Activated CD4-positive, alpha-beta T cell treated with anti-CD3 and anti-CD28 coated beads, Interleukin-2, amount 50 U/mL, for 24 hours (primary cell): ENCODE measurements at regions not wholly inside any gene's neighbourhood (a gene's known extent, or its start where the extent isn't known, plus 50 kb on each side); places are given as distances from the start of the nearest gene placed in this dataset.
A peak's percentile ranks its signal among the peaks of the same experiment; 100 is the strongest.
"Not testable (repeated sequence)": the region's sequence is repeated elsewhere in the genome, so short reads cannot be mapped to it uniquely, and the experiment has no call there.

ENCODE experiments used
- DNase-seq, 2 donors: peaks; one replicate each; pipeline ENCODE4 v3.0.0-alpha.2; 2020; ENCODE audit warnings: low read depth in 1 of 2, low spot score in 1 of 2

- DNase-seq: no peak
Observed at GRCh38 chr7:82701949-82702348, 258.4 kb upstream of the CACNA2D1 start.

GRCh38 chr7:82700741-82701140 lies 257.2 kb upstream of the CACNA2D1 start:
- DNase-seq: no peak

DNA sequence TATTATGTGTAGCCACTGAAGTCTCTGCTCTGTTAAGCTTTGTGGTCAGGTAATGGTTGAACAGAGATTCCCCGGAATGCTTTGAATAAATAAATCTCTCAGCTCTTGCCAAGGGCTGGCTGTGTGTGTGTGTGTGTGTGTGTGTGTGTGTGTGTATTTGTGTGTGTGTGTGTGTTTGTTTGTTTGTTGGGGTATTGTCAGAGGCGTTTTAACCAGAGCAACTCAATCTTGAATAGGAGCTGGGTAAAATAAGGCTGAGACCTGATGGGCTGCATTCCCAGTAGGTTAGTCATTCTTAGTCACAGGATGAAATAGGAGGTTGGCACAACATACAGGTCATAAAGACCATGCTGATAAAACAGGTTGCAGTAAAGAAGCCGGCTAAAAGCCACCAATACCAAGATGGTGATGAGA lies 256.2 kb upstream of the CACNA2D1 start:
- no peak for DNase-seq

- DNase-seq: no peak
Observed at GRCh38 chr7:82697897-82698296, 254.3 kb upstream of the CACNA2D1 start.

DNA sequence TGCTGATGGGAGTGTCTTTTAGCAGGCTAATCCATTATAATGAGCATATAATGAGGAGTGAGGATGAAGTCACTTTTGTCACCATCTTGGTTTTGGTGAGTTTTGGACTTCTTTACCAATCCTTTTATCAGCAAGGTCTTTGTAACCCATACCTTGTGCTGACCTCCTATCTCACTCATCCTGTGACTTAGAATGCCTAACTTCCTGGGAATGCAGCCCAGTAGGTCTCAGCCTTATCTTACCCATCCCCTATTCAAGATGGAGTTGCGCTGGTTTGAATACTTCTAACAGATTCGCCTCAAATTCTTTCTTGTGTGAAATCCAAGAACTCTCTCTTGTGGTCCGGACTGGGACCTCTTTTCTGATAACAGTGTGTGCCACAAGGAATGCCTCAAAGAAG lies 253.1 kb upstream of the CACNA2D1 start:
- DNase-seq: no peak

- DNase-seq: no peak
Observed at GRCh38 chr7:82694022-82694421, 250.4 kb upstream of the CACNA2D1 start.

GRCh38 chr7:82690929-82691328 lies 247.4 kb upstream of the CACNA2D1 start:
- no peak for DNase-seq

DNA sequence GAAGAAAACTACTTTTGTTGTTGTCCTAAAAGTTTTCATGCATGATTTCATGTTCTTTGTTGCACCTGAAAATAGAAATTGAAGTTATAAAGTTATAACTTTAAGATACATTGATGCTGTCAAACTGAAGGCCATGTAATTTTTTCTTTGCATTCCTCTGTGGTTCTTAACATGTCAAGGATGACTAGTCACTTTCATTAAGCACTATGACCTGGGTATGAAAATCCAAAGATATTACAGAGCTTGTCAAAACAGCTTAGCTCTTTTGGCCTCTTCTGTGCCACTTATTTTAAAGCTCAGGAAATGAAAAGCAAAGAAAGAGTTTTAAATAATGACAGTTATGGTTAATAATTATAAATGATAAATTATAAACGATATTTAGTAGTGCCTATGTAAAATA lies 241.6 kb upstream of the CACNA2D1 start:
- no peak for DNase-seq

DNA sequence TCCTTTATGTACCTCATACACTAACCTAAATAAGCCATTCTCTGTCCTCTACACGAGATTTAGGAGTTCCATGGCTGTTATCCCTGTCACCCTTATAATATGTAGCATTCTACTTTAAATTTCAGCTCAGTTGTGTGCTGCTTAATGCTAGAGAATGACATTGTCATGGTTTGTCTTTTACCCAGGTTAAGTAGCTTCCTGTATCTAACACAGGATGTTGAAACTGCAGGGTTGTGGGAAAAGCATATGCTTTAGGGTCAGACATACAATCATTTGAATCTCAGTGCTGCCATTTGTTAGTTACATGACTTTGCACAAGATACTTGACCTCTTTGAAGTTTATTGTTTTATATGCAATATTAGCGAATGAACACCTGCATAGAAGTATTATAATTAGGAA lies 235.1 kb upstream of the CACNA2D1 start:
- DNase-seq: no peak

- no peak for DNase-seq
Observed at GRCh38 chr7:82678259-82678658, 234.7 kb upstream of the CACNA2D1 start.

GRCh38 chr7:82677493-82677892 lies 233.9 kb upstream of the CACNA2D1 start:
- peak in 1 of 2 donors; percentile 15 for DNase-seq

- DNase-seq: no peak
Observed at GRCh38 chr7:82676777-82677463, 233.3 kb upstream of the CACNA2D1 start.

DNA sequence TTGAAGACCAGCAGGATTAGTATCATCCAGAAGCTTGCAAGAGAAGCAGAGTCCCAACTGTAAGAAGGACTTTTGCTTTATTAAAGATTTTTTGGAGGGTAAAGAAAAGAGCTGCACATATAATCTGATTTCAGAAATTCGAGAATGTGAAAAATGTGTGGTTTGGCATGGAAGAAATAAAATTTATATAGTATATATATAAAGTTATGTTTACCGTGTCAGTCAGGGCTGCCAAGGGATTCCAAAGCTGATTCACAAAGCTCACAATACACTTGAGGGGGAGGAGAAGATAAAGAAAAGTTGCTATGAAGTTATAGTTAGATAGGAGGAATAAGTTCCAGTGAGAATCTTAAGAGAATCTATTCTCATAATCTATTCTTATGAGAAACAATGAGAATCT lies 231.8 kb upstream of the CACNA2D1 start:
- DNase-seq: no peak

DNA sequence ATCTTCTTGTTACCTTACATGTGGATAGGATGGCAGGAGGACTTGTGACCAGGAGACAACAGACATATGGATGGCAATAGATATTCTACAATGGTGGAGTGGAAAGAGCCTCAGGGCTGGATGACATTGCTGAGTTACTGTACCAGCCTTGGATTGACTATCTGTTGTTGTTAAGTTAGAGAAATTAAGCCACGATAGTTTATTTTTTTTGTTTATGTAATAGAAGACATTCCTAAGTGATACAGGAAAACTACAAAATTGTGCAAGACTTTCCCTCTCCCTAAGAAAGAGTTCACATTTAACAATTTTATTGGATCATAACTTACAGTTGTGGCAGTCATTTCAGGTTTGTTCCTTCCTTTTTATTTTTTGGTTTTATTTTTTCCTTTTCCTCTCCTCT lies 230.7 kb upstream of the CACNA2D1 start:
- no peak for DNase-seq

- no peak for DNase-seq
Observed at GRCh38 chr7:82672078-82672477, 228.5 kb upstream of the CACNA2D1 start.

DNA sequence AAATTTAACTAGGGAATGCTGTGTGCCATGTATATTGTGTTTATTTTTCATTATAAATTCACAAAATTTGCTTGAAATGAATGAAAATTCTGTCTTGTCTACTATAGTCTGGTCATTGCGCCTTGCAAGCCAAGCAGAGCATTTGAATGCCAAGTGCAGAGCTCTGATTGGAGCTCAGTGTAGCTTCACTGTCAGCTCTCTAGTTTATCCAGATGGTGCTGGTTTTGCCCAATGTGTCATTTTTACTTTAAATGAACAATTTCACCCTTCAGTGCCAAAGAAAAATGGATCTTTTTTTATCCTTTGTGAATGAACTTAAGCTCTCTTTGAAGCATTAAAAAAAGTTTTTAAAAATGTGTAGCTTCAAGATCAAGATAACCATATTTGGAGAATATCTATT lies 225.6 kb upstream of the CACNA2D1 start:
- no peak for DNase-seq

- DNase-seq: no peak
Observed at GRCh38 chr7:82668676-82669075, 225.1 kb upstream of the CACNA2D1 start.

DNA sequence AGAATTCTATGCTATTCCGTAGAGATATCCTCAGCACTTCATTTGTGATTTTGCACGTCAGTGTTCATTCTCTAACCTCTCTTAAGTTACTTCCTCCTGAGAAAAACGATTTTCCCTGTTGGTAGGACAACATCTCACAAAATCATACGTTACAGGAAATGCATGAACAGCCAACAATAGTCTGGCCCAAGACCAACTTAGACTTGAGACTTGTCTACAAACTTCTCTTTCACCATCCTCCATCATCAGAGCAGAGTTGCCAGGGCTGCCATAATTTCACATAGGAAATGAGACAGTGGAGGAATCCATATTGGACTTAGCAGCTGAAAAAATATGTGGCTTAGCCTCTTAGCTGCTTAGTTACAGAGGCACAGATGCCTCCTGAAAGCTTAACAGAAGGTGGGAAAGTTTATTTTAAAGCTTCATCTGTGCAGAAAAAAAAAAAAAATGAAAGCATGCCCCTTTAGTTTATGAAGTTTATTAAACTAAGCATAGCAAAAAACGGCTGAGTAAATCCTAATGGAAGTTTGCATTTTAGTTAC lies 222.5 kb upstream of the CACNA2D1 start:
- DNase-seq: no peak

DNA sequence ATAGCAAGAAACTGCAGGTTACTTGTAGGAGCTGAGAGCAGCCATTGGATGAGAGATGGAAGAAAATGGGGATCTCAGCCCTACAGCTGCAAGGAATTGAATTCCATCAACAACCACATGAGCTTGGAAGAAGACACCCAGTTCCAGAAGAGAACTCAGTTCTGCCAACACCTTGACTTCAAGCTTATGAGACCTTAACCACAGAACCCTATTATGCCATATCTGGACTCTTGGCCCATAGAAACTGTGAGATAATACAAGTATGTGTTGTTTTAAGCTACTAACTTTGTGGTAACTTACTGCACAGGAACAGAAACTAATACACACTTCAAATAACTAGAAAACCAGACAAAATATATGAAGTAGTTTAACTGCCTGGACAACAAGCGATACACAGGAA lies 212.4 kb upstream of the CACNA2D1 start:
- DNase-seq: no peak

- not testable (repeated sequence) for DNase-seq
Observed at GRCh38 chr7:82650095-82650494, 206.5 kb upstream of the CACNA2D1 start.

- no peak for DNase-seq
Observed at GRCh38 chr7:82633592-82633991, 190.0 kb upstream of the CACNA2D1 start.

DNA sequence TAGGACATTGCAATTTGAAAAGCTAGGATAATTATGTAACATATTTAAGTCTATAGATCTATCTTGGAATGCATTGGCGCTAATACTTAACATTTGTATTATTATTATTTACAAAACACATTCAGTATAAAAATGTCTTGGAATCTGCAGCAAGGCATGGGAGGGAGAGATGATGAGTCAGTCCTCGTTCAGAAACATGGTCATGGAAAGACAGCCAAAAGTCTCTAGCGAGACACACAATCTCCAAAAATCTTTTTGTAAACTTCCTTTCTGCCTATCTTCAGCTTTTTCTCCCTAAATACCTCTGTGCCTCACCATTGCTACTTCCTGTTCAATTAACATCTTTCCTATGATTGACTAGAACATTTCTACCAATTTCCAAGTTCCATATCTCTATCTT lies 188.4 kb upstream of the CACNA2D1 start:
- no peak for DNase-seq

GRCh38 chr7:82629583-82629982 lies 186.0 kb upstream of the CACNA2D1 start:
- DNase-seq: no peak
